CD4-positive, alpha-beta memory T cell (primary cell): ENCODE measurements at regions not wholly inside any gene's neighbourhood (a gene's known extent, or its start where the extent isn't known, plus 50 kb on each side); places are given as distances from the start of the nearest gene placed in this dataset.

Experiments used
- CTCF ChIA-PET: fragments of 350-600 bp; sonication (Branson Sonifier 250); formaldehyde crosslinking; loops from one replicate; lab custom pipeline; 2021; ENCODE audit warnings: inconsistent platforms; ENCODE audit not compliant: partially characterized antibody; lab: Charles Lee
- POLR2A ChIA-PET: fragments of 350-600 bp; sonication (Branson Sonifier 250); formaldehyde crosslinking; loops from one replicate; lab custom pipeline; 2021; ENCODE audit not compliant: partially characterized antibody; lab: Charles Lee
- DNase-seq, 5 donors: peaks; one replicate each; pipeline versions ENCODE4 v3.0.0 to v3.0.0-alpha.2; 2020 to 2022; ENCODE audit warnings: mixed read lengths in 1 of 5
- H3K27ac ChIP-seq: one replicate; pipeline ENCODE4 v1.7.0; 2013; ENCODE audit warnings: low read depth, low read length
- H3K27me3 ChIP-seq: 2 replicates; pipeline ENCODE4 v1.7.0; 2013; ENCODE audit warnings: mild to moderate bottlenecking, low read length, moderate library complexity; ENCODE audit not compliant: insufficient read depth
- H3K36me3 ChIP-seq: 2 replicates; pipeline ENCODE4 v1.7.0; 2013; ENCODE audit warnings: mild to moderate bottlenecking, low read length, moderate library complexity; ENCODE audit not compliant: insufficient read depth
- H3K4me1 ChIP-seq: 2 replicates; pipeline ENCODE4 v1.7.0; 2013; ENCODE audit warnings: mild to moderate bottlenecking, low read length, moderate library complexity; ENCODE audit not compliant: insufficient read depth
- H3K4me3 ChIP-seq, 2 donors: one replicate each; pipeline ENCODE4 v1.7.0; 2013; ENCODE audit warnings: low read length in 2 of 2, mild to moderate bottlenecking in 1 of 2
- H3K9me3 ChIP-seq, 2 donors: one replicate each; pipeline ENCODE4 v1.7.0; 2013; ENCODE audit warnings: low read length in 2 of 2, control low read depth in 1 of 2; ENCODE audit not compliant: control insufficient read depth in 1 of 2
- H3K27ac Mint-ChIP-seq, 7 donors: one replicate each; pipeline ENCODE4 v1.8.0; 2020 to 2021; ENCODE audit warnings: mixed read lengths in 7 of 7, mild to moderate bottlenecking in 6 of 7, inconsistent platforms in 3 of 7, moderate library complexity in 3 of 7
- H3K27me3 Mint-ChIP-seq, 2 donors: one replicate each; pipeline ENCODE4 v1.8.0; 2020 to 2021; ENCODE audit warnings: mixed read lengths in 2 of 2
- H3K36me3 Mint-ChIP-seq, 2 donors: one replicate each; pipeline ENCODE4 v1.8.0; 2020 to 2021; ENCODE audit warnings: mixed read lengths in 2 of 2, inconsistent platforms in 1 of 2, mild to moderate bottlenecking in 1 of 2
- H3K4me1 Mint-ChIP-seq, 4 donors: one replicate each; pipeline ENCODE4 v1.8.0; 2020 to 2021; ENCODE audit warnings: mixed read lengths in 4 of 4, mild to moderate bottlenecking in 1 of 4
- H3K4me3 Mint-ChIP-seq, 8 donors: one replicate each; pipeline ENCODE4 v1.8.0; 2020 to 2021; ENCODE audit warnings: mixed read lengths in 8 of 8, mild to moderate bottlenecking in 7 of 8, moderate library complexity in 6 of 8, inconsistent platforms in 3 of 8
- H3K9me3 Mint-ChIP-seq, 8 donors: one replicate each; pipeline ENCODE4 v1.8.0; 2020 to 2021; ENCODE audit warnings: mixed read lengths in 8 of 8, mild to moderate bottlenecking in 5 of 8, inconsistent platforms in 3 of 8, moderate library complexity in 1 of 8
- intact Hi-C: fragments of 100-400 bp; cut with micrococcal nuclease; formaldehyde crosslinking; loops from one replicate; pipeline ENCODE4 v1.15.1; 2023

DNA sequence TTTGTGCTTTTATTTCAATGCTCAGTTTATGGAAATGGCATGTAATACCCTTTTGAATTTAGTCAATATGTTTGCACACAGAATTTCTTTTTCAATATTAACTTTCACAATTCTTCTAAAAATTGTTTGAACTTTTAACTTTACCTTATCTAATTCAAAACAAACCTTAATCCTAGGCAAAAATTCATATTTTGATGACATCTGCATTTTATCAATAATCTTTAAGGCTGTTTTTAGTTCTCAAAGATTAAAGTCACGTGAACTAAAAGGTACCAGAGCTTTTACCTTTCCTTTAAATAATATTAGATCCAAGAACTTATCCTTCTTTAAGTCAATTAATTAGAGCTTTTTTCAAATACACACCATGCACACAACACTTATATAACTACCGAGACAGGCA, 218.9 kb upstream of the NCAM2 start:
- Mint-ChIP-seq H3K27ac (no peak overlapping the region), H3K4me1 (no peaks in the 10 kb centered on the region), H3K36me3 (peaks cover 0 to 3% of the 10 kb centered on the region in 2 donors), H3K4me3 (no peak overlapping the region), H3K9me3 (peaks cover 0 to 11% (median 6%) of the 10 kb centered on the region in 8 donors), H3K27me3 (no peaks in the 10 kb centered on the region)
- POLR2A ChIA-PET = no interaction called here
- Histone ChIP-seq H3K27ac (no peak overlapping the region), H3K27me3 (no peaks in the 10 kb centered on the region), H3K9me3 (peaks cover 0 to 5% of the 10 kb centered on the region in 2 donors), H3K4me1 (no peaks in the 10 kb centered on the region), H3K4me3 (no peak overlapping the region), H3K36me3 (no peaks in the 10 kb centered on the region)
- intact Hi-C loops = no loop called here
- CTCF ChIA-PET = no interaction called here
- DNase-seq = no peak

DNA sequence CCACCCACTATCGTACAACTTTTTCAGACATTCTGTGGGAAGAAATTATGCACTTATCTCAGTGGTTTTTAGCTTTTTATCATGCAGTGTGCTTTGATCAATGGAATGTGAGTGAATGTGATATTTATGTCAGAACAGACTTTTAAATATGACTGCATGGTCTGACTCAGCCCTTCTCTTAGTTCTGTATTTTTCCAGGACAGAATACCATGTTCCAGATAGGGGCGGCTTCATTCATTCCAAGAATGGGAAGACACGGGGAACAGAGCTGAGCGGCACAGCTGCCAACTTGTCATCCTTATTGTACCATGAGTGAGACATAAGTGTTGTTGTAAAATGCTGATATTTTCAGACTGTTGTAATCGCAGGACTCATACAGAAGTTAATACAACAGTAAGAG, 214.6 kb upstream of the NCAM2 start:
- Mint-ChIP-seq H3K36me3 (peaks cover 0 to 3% of the 10 kb centered on the region in 2 donors), H3K27ac (no peak overlapping the region), H3K9me3 (peaks cover 0 to 10% (median 6%) of the 10 kb centered on the region in 8 donors), H3K27me3 (no peaks in the 10 kb centered on the region), H3K4me3 (no peak overlapping the region), H3K4me1 (no peaks in the 10 kb centered on the region)
- H3K4me3 ChIP-seq = no peak overlapping the region
- no peaks in the 10 kb centered on the region for H3K4me1 ChIP-seq
- H3K27ac ChIP-seq = no peak overlapping the region
- CTCF ChIA-PET = no interaction called here
- POLR2A ChIA-PET = no interaction called here
- peaks cover 0 to 5% of the 10 kb centered on the region in 2 donors for H3K9me3 ChIP-seq
- no peaks in the 10 kb centered on the region for H3K36me3 ChIP-seq
- intact Hi-C loops = no loop called here
- DNase-seq = no peak
- no peaks in the 10 kb centered on the region for H3K27me3 ChIP-seq

- Mint-ChIP-seq H3K4me3 (no peak overlapping the region), H3K4me1 (no peaks in the 10 kb centered on the region), H3K27me3 (no peaks in the 10 kb centered on the region), H3K9me3 (peaks cover 0 to 17% (median 2%) of the 10 kb centered on the region in 8 donors), H3K27ac (no peak overlapping the region), H3K36me3 (no peaks in the 10 kb centered on the region)
- no peaks in the 10 kb centered on the region for H3K36me3 ChIP-seq
- ChIA-PET POLR2A (no interaction called here), CTCF (no interaction called here)
- no peaks in the 10 kb centered on the region for H3K27me3 ChIP-seq
- no peak for DNase-seq
- intact Hi-C loops = no loop called here
- no peak overlapping the region for H3K4me3 ChIP-seq
- H3K4me1 ChIP-seq = no peaks in the 10 kb centered on the region
- H3K27ac ChIP-seq = no peak overlapping the region
- no peaks in the 10 kb centered on the region for H3K9me3 ChIP-seq
These were observed 208.3 kb upstream of the NCAM2 start for GRCh38 chr21:20789729-20790500.

DNA sequence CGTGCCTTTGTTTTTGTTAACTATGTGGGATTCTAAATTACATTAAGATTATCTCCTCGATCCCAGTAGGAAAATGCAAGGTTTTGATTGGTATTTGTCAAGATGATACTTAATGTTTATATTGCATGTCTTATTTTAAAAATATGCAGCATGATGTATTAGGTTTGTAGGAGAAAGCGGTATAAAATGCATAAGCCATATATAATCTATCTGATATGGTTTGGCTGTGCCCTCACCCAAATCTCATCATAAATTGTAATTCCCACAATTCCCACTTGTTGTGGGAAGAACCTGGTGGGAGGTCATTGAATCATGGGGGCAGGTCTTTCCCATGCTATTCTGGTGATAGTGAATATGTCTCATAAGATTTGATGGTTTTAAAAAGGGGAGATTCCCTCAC, 198.1 kb upstream of the NCAM2 start:
- ChIA-PET CTCF (no interaction called here), POLR2A (interaction anchor here (0.6 kb wide), 1 partner anchor 1638 kb away, joined by 3 read pairs; no protein-coding TSS in a partner anchor)
- Mint-ChIP-seq H3K4me1 (no peaks in the 10 kb centered on the region), H3K9me3 (peaks cover 0 to 9% (median 5%) of the 10 kb centered on the region in 8 donors), H3K27ac (no peak overlapping the region), H3K4me3 (no peak overlapping the region), H3K27me3 (no peaks in the 10 kb centered on the region), H3K36me3 (no peaks in the 10 kb centered on the region)
- Histone ChIP-seq H3K4me1 (no peaks in the 10 kb centered on the region), H3K36me3 (no peaks in the 10 kb centered on the region), H3K9me3 (peaks cover 0 to 4% of the 10 kb centered on the region in 2 donors), H3K27ac (no peak overlapping the region), H3K27me3 (no peaks in the 10 kb centered on the region), H3K4me3 (no peak overlapping the region)
- intact Hi-C loops = no loop called here
- no peak for DNase-seq

- intact Hi-C loops = no loop called here
- H3K27me3 Mint-ChIP-seq = no peaks in the 10 kb centered on the region
- H3K36me3 Mint-ChIP-seq = no peaks in the 10 kb centered on the region
- CTCF ChIA-PET = no interaction called here
- no peak overlapping the region for H3K27ac Mint-ChIP-seq
- Histone ChIP-seq H3K27me3 (no peaks in the 10 kb centered on the region), H3K9me3 (peaks cover 0 to 4% of the 10 kb centered on the region in 2 donors), H3K36me3 (no peaks in the 10 kb centered on the region), H3K27ac (no peak overlapping the region), H3K4me1 (no peaks in the 10 kb centered on the region), H3K4me3 (no peak overlapping the region)
- no peak for DNase-seq
- H3K4me1 Mint-ChIP-seq = no peaks in the 10 kb centered on the region
- POLR2A ChIA-PET = no interaction called here
- peaks cover 0 to 9% (median 3%) of the 10 kb centered on the region in 8 donors for H3K9me3 Mint-ChIP-seq
- H3K4me3 Mint-ChIP-seq = no peak overlapping the region
These were observed 196.0 kb upstream of the NCAM2 start for GRCh38 chr21:20802201-20802600.

DNA sequence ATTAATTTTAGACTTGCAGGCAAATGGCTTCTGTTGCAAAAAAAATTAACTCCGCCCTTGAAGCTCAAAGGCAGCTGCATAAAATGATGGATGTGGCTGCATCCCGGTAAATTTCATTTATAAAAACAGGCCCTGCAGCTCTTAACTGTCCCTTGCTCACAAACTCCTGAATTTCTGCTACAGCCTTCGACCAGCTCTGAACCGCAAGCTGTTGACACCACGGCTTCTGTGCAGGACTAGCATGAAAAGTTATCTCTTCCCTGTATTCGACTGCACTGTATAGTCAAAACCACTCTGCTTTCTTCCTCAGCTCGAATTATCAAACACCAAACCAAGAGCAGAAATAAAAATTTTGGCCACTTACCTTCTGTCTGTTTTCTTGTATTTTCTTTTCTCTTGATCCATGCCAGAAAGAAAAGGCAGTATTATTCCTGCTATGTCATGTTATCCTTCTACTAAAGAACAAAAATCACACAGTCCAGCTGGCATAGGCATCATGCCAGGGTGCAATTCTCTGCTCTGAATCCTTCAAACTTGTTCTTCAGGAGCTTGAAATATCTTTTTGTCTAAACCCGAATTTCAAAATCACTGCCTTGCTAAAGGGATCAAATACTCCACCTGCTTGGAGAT, 195.5 kb upstream of the NCAM2 start:
- Mint-ChIP-seq H3K4me1 (no peaks in the 10 kb centered on the region), H3K27me3 (no peaks in the 10 kb centered on the region), H3K4me3 (peak overlapping the region in 1 of 8 donors; percentile 41), H3K27ac (peak overlapping the region in 1 of 7 donors; percentile 69), H3K9me3 (peaks cover 0 to 11% (median 3%) of the 10 kb centered on the region in 8 donors), H3K36me3 (no peaks in the 10 kb centered on the region)
- intact Hi-C loops = no loop called here
- no peaks in the 10 kb centered on the region for H3K36me3 ChIP-seq
- CTCF ChIA-PET = no interaction called here
- no peak overlapping the region for H3K4me3 ChIP-seq
- POLR2A ChIA-PET = no interaction called here
- H3K4me1 ChIP-seq = no peaks in the 10 kb centered on the region
- H3K9me3 ChIP-seq = peaks cover 0 to 4% of the 10 kb centered on the region in 2 donors
- no peak for DNase-seq
- no peaks in the 10 kb centered on the region for H3K27me3 ChIP-seq
- no peak overlapping the region for H3K27ac ChIP-seq

DNA sequence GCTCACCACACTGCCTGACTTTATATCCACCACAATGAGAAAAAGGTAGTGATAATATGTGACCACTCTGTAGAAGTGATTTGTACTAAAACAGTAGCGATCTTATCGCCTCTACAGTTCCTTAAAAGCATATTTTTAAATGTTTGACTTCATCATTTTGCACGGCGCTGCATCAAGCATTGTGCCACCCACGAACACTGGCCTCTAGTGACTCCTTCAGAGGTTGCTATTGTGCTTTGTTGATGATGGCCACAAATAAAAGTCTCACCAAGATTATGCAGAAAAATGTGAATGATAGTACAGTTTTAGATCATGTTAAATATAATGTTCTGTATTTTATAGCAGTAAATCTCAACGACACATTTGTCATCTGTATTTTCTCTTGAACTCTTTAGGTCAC, 186.5 kb upstream of the NCAM2 start:
- Mint-ChIP-seq H3K9me3 (peaks cover 0 to 18% (median 5%) of the 10 kb centered on the region in 8 donors), H3K4me3 (no peak overlapping the region), H3K4me1 (no peaks in the 10 kb centered on the region), H3K36me3 (no peaks in the 10 kb centered on the region), H3K27me3 (no peaks in the 10 kb centered on the region), H3K27ac (no peak overlapping the region)
- POLR2A ChIA-PET = no interaction called here
- CTCF ChIA-PET = interaction anchor here (1.3 kb wide), 1 partner anchor 8 kb away, joined by 3 read pairs; no protein-coding TSS in a partner anchor
- no peaks in the 10 kb centered on the region for H3K27me3 ChIP-seq
- no peaks in the 10 kb centered on the region for H3K36me3 ChIP-seq
- intact Hi-C loops = no loop called here
- H3K4me3 ChIP-seq = no peak overlapping the region
- no peaks in the 10 kb centered on the region for H3K4me1 ChIP-seq
- DNase-seq = no peak
- H3K9me3 ChIP-seq = peaks cover 0 to 3% of the 10 kb centered on the region in 2 donors
- H3K27ac ChIP-seq = no peak overlapping the region
